Activated CD8-positive, alpha-beta T cell treated with anti-CD3 and anti-CD28 coated beads, Interleukin-2, amount 10 ng/mL, durations not matched to agents 7 days and 5 days (primary cell): ENCODE measurements at regions not wholly inside any gene's neighbourhood (a gene's known extent, or its start where the extent isn't known, plus 50 kb on each side); places are given as distances from the start of the nearest gene placed in this dataset.

ENCODE experiments used
- ATAC-seq: fragments of 150-1000 bp; cut with Tn5 transposase; one replicate; pipeline ENCODE4 v1.10.0; 2021; ENCODE audit warnings: moderate library complexity
- CTCF ChIA-PET: fragments of 350-600 bp; sonication (Branson Sonifier 250); formaldehyde crosslinking; loops from one replicate; lab custom pipeline; 2021; ENCODE audit warnings: antibody characterized with exemption; lab: Charles Lee
- POLR2A ChIA-PET: fragments of 350-600 bp; sonication (Branson Sonifier 250); formaldehyde crosslinking; loops from one replicate; lab custom pipeline; 2021; ENCODE audit warnings: antibody characterized with exemption; lab: Charles Lee
- DNase-seq: peaks from one replicate; pipeline ENCODE4 v3.0.0-alpha.2; 2020
- H3K27ac Mint-ChIP-seq: one replicate; pipeline ENCODE4 v1.8.0; 2021; ENCODE audit warnings: mild to moderate bottlenecking, mixed read lengths
- H3K27me3 Mint-ChIP-seq: one replicate; pipeline ENCODE4 v1.8.0; 2021; ENCODE audit warnings: low read depth, mixed read lengths
- H3K36me3 Mint-ChIP-seq: one replicate; pipeline ENCODE4 v1.8.0; 2021; ENCODE audit warnings: low read depth, mixed read lengths
- H3K4me1 Mint-ChIP-seq: one replicate; pipeline ENCODE4 v1.8.0; 2021; ENCODE audit warnings: low read depth, mixed read lengths
- H3K4me3 Mint-ChIP-seq: one replicate; pipeline ENCODE4 v1.8.0; 2021; ENCODE audit warnings: mild to moderate bottlenecking, mixed read lengths
- H3K9me3 Mint-ChIP-seq: one replicate; pipeline ENCODE4 v1.8.0; 2022; ENCODE audit warnings: mixed read lengths; ENCODE audit not compliant: insufficient read depth

GRCh38 chr2:128685841-128686496 lies 367.3 kb upstream of the HS6ST1 start:
- ChIA-PET POLR2A (interaction anchor here (0.6 kb wide), 1 partner anchor 11 kb away, joined by 3 read pairs; no protein-coding TSS in a partner anchor), CTCF (interaction anchor here (0.7 to 1.7 kb wide), 2 partner anchors 50 to 350 kb away, joined by 3 read pairs; no protein-coding TSS in a partner anchor)
- H3K36me3 Mint-ChIP-seq, result no peaks in the 10 kb centered on the region
- peak overlapping the region; percentile 60 for H3K27ac Mint-ChIP-seq
- H3K27me3 Mint-ChIP-seq, result peaks cover 7% of the 10 kb centered on the region
- peak overlapping the region; percentile 35 for H3K4me3 Mint-ChIP-seq
- ATAC-seq (peak; percentile 35), DNase-seq (peak; percentile 24)
- H3K9me3 Mint-ChIP-seq, result no peaks in the 10 kb centered on the region
- H3K4me1 Mint-ChIP-seq, result peaks cover 49% of the 10 kb centered on the region

- H3K4me1 Mint-ChIP-seq, result peaks cover 49% of the 10 kb centered on the region
These were observed 367.8 kb upstream of the HS6ST1 start for GRCh38 chr2:128686497-128686859.

GRCh38 chr2:128686881-128687555 lies 368.4 kb upstream of the HS6ST1 start:
- ATAC-seq (peak; percentile 32), DNase-seq (no peak)
- Mint-ChIP-seq H3K27ac (peak overlapping the region; percentile 75), H3K9me3 (no peaks in the 10 kb centered on the region), H3K4me3 (no peak overlapping the region), H3K36me3 (no peaks in the 10 kb centered on the region), H3K4me1 (peaks cover 49% of the 10 kb centered on the region), H3K27me3 (peaks cover 2% of the 10 kb centered on the region)
- POLR2A ChIA-PET, result interaction anchor here (0.6 kb wide), 1 partner anchor 10 kb away, joined by 3 read pairs; no protein-coding TSS in a partner anchor
- CTCF ChIA-PET, result interaction anchor here (0.7 to 1.7 kb wide), 3 partner anchors 33 to 351 kb away, joined by 3 read pairs; no protein-coding TSS in a partner anchor

More at GRCh38 chr2:128686497-128686859, 367.8 kb upstream of the HS6ST1 start:
- peaks cover 2% of the 10 kb centered on the region for H3K27me3 Mint-ChIP-seq
- ChIA-PET POLR2A (interaction anchor here (0.6 kb wide), 1 partner anchor 10 kb away, joined by 3 read pairs; no protein-coding TSS in a partner anchor), CTCF (interaction anchor here (0.7 to 1.7 kb wide), 2 partner anchors 50 to 351 kb away, joined by 3 read pairs; no protein-coding TSS in a partner anchor)
- H3K4me3 Mint-ChIP-seq, result peak overlapping the region; percentile 35
- no peaks in the 10 kb centered on the region for H3K36me3 Mint-ChIP-seq
- H3K27ac Mint-ChIP-seq, result peak overlapping the region; percentile 60
- no peaks in the 10 kb centered on the region for H3K9me3 Mint-ChIP-seq
- ATAC-seq (peak; percentile 81), DNase-seq (peak; percentile 54)

- ChIA-PET CTCF (interaction anchor here (0.7 kb wide), 1 partner anchor 33 kb away, joined by 3 read pairs; no protein-coding TSS in a partner anchor), POLR2A (no interaction called here)
- Mint-ChIP-seq H3K36me3 (no peaks in the 10 kb centered on the region), H3K4me1 (peaks cover 49% of the 10 kb centered on the region), H3K27me3 (no peaks in the 10 kb centered on the region), H3K9me3 (no peaks in the 10 kb centered on the region), H3K4me3 (no peak overlapping the region), H3K27ac (peak overlapping the region; percentile 75)
- DNase-seq, result no peak
- no peak for ATAC-seq
These were observed 368.9 kb upstream of the HS6ST1 start for GRCh38 chr2:128687565-128687964.

GRCh38 chr2:128689971-128690370 lies 371.3 kb upstream of the HS6ST1 start:
- ChIA-PET POLR2A (no interaction called here), CTCF (no interaction called here)
- Mint-ChIP-seq H3K27me3 (peaks cover under 1% of the 10 kb centered on the region), H3K4me1 (peaks cover 48% of the 10 kb centered on the region), H3K36me3 (no peaks in the 10 kb centered on the region), H3K4me3 (peak overlapping the region; percentile 31), H3K27ac (peak overlapping the region; percentile 20), H3K9me3 (no peaks in the 10 kb centered on the region)
- DNase-seq, result no peak
- ATAC-seq, result peak; percentile 31

GRCh38 chr2:128690431-128690830 lies 371.8 kb upstream of the HS6ST1 start:
- Mint-ChIP-seq H3K27ac (no peak overlapping the region), H3K36me3 (no peaks in the 10 kb centered on the region), H3K4me1 (peaks cover 43% of the 10 kb centered on the region), H3K27me3 (peaks cover 5% of the 10 kb centered on the region), H3K4me3 (no peak overlapping the region), H3K9me3 (no peaks in the 10 kb centered on the region)
- POLR2A ChIA-PET, result no interaction called here
- ATAC-seq, result no peak
- no peak for DNase-seq
- CTCF ChIA-PET, result no interaction called here

- peak overlapping the region; percentile 45 for H3K27ac Mint-ChIP-seq
- peaks cover 39% of the 10 kb centered on the region for H3K4me1 Mint-ChIP-seq
- H3K36me3 Mint-ChIP-seq, result no peaks in the 10 kb centered on the region
- no peaks in the 10 kb centered on the region for H3K9me3 Mint-ChIP-seq
- no peak overlapping the region for H3K4me3 Mint-ChIP-seq
- no peak for DNase-seq
- CTCF ChIA-PET, result no interaction called here
- H3K27me3 Mint-ChIP-seq, result peaks cover 9% of the 10 kb centered on the region
- ATAC-seq, result no peak
- POLR2A ChIA-PET, result no interaction called here
These were observed 372.2 kb upstream of the HS6ST1 start for GRCh38 chr2:128690869-128691268.

- ChIA-PET POLR2A (no interaction called here), CTCF (no interaction called here)
- no peak overlapping the region for H3K27ac Mint-ChIP-seq
- no peaks in the 10 kb centered on the region for H3K36me3 Mint-ChIP-seq
- ATAC-seq, result no peak
- no peaks in the 10 kb centered on the region for H3K9me3 Mint-ChIP-seq
- no peak for DNase-seq
- H3K27me3 Mint-ChIP-seq, result peaks cover 15% of the 10 kb centered on the region
- no peak overlapping the region for H3K4me3 Mint-ChIP-seq
- H3K4me1 Mint-ChIP-seq, result peaks cover 32% of the 10 kb centered on the region
These were observed 372.9 kb upstream of the HS6ST1 start for GRCh38 chr2:128691526-128691925.

GRCh38 chr2:128692895-128693742 lies 374.5 kb upstream of the HS6ST1 start:
- no peaks in the 10 kb centered on the region for H3K36me3 Mint-ChIP-seq
- ATAC-seq, result no peak

GRCh38 chr2:128693743-128694029 lies 375.0 kb upstream of the HS6ST1 start:
- H3K27me3 Mint-ChIP-seq, result peaks cover 21% of the 10 kb centered on the region
- no peak overlapping the region for H3K4me3 Mint-ChIP-seq
- no peaks in the 10 kb centered on the region for H3K9me3 Mint-ChIP-seq
- ChIA-PET POLR2A (no interaction called here), CTCF (no interaction called here)
- H3K36me3 Mint-ChIP-seq, result no peaks in the 10 kb centered on the region
- peaks cover 13% of the 10 kb centered on the region for H3K4me1 Mint-ChIP-seq
- no peak for ATAC-seq
- no peak for DNase-seq
- H3K27ac Mint-ChIP-seq, result no peak overlapping the region

More at GRCh38 chr2:128692895-128693742, 374.5 kb upstream of the HS6ST1 start:
- H3K9me3 Mint-ChIP-seq, result no peaks in the 10 kb centered on the region
- no peak for DNase-seq
- no peak overlapping the region for H3K4me3 Mint-ChIP-seq
- H3K27ac Mint-ChIP-seq, result no peak overlapping the region
- ChIA-PET CTCF (no interaction called here), POLR2A (no interaction called here)
- peaks cover 21% of the 10 kb centered on the region for H3K27me3 Mint-ChIP-seq
- H3K4me1 Mint-ChIP-seq, result peaks cover 19% of the 10 kb centered on the region

- no peak overlapping the region for H3K27ac Mint-ChIP-seq
These were observed 377.1 kb upstream of the HS6ST1 start for GRCh38 chr2:128695646-128696220.

More at GRCh38 chr2:128695646-128696220, 377.1 kb upstream of the HS6ST1 start:
- ATAC-seq (no peak), DNase-seq (no peak)
- Mint-ChIP-seq H3K36me3 (no peaks in the 10 kb centered on the region), H3K27me3 (peaks cover 36% of the 10 kb centered on the region), H3K9me3 (no peaks in the 10 kb centered on the region), H3K4me1 (peaks cover 1% of the 10 kb centered on the region), H3K4me3 (no peak overlapping the region)
- ChIA-PET CTCF (no interaction called here), POLR2A (no interaction called here)
